ENCODE measurements at regions not wholly inside any gene's neighbourhood (a gene's known extent, or its start where the extent isn't known, plus 50 kb on each side); places are given as distances from the start of the nearest gene placed in this dataset.

- H3K9me3 ChIP-seq = peaks cover 4 to 10% of the 10 kb centered on the region in 2 donors
- no peak for DNase-seq (ENCODE audit: low spot score in 2 of 2)
- no peak overlapping the region for H3K4me3 ChIP-seq
- H3K36me3 ChIP-seq = no peaks in the 10 kb centered on the region
- H3K27me3 ChIP-seq = no peaks in the 10 kb centered on the region
- TF ChIP-seq POLR2AphosphoS5 (IDR thresholded peaks at IDR 0.05) (no peak), POLR2A (IDR thresholded peaks at IDR 0.05) (no peak), CTCF (IDR thresholded peaks at IDR 0.05) (no peak)
- H3K27ac ChIP-seq = no peak overlapping the region
- no peaks in the 10 kb centered on the region for H3K4me1 ChIP-seq
- intact Hi-C loops (cut with DNase I; ENCODE audit: low total_unique reads) = no loop called here
These were observed 202.1 kb downstream of the TMEM26 start for GRCh38 chr10:61251089-61251488.

- DNase-seq (ENCODE audit: low spot score in 2 of 2) = no peak
- peaks cover 4 to 7% of the 10 kb centered on the region in 2 donors for H3K9me3 ChIP-seq
- no peaks in the 10 kb centered on the region for H3K27me3 ChIP-seq
- TF ChIP-seq POLR2AphosphoS5 (IDR thresholded peaks at IDR 0.05) = no peak
- no peak for TF ChIP-seq CTCF (IDR thresholded peaks at IDR 0.05)
- TF ChIP-seq POLR2A (IDR thresholded peaks at IDR 0.05) = no peak
- H3K4me1 ChIP-seq = no peaks in the 10 kb centered on the region
- no peak overlapping the region for H3K27ac ChIP-seq
- H3K36me3 ChIP-seq = no peaks in the 10 kb centered on the region
- no peak overlapping the region for H3K4me3 ChIP-seq
- intact Hi-C loops (cut with DNase I; ENCODE audit: low total_unique reads) = no loop called here
These were observed 203.1 kb downstream of the TMEM26 start for GRCh38 chr10:61250131-61250530.

GRCh38 chr10:61248013-61248412 is 205.2 kb downstream of the TMEM26 start:
- no peaks in the 10 kb centered on the region for H3K36me3 ChIP-seq
- intact Hi-C loops (cut with DNase I; ENCODE audit: low total_unique reads) = no loop called here
- no peaks in the 10 kb centered on the region for H3K9me3 ChIP-seq
- no peak overlapping the region for H3K27ac ChIP-seq
- no peaks in the 10 kb centered on the region for H3K4me1 ChIP-seq
- DNase-seq (ENCODE audit: low spot score in 2 of 2) = no peak
- no peak overlapping the region for H3K4me3 ChIP-seq
- TF ChIP-seq POLR2A (IDR thresholded peaks at IDR 0.05) (no peak), CTCF (IDR thresholded peaks at IDR 0.05) (no peak), POLR2AphosphoS5 (IDR thresholded peaks at IDR 0.05) (no peak)
- no peaks in the 10 kb centered on the region for H3K27me3 ChIP-seq

- DNase-seq (ENCODE audit: low spot score in 2 of 2) = no peak
- intact Hi-C loops (cut with DNase I; ENCODE audit: low total_unique reads) = no loop called here
- Histone ChIP-seq H3K9me3 (no peaks in the 10 kb centered on the region), H3K4me1 (no peaks in the 10 kb centered on the region), H3K4me3 (no peak overlapping the region), H3K27ac (no peak overlapping the region), H3K27me3 (no peaks in the 10 kb centered on the region), H3K36me3 (no peaks in the 10 kb centered on the region)
- TF ChIP-seq CTCF (IDR thresholded peaks at IDR 0.05) = no peak
- TF ChIP-seq POLR2AphosphoS5 (IDR thresholded peaks at IDR 0.05) = no peak
- no peak for TF ChIP-seq POLR2A (IDR thresholded peaks at IDR 0.05)
These were observed 208.9 kb downstream of the TMEM26 start for GRCh38 chr10:61244261-61244775.

- intact Hi-C loops (cut with DNase I; ENCODE audit: low total_unique reads) = no loop called here
- no peak for DNase-seq (ENCODE audit: low spot score in 2 of 2)
- Histone ChIP-seq H3K36me3 (no peaks in the 10 kb centered on the region), H3K27me3 (no peaks in the 10 kb centered on the region), H3K9me3 (peaks cover 0 to 9% of the 10 kb centered on the region in 2 donors), H3K27ac (no peak overlapping the region), H3K4me3 (no peak overlapping the region), H3K4me1 (no peaks in the 10 kb centered on the region)
- TF ChIP-seq POLR2A (IDR thresholded peaks at IDR 0.05) (no peak), POLR2AphosphoS5 (IDR thresholded peaks at IDR 0.05) (no peak), CTCF (IDR thresholded peaks at IDR 0.05) (no peak)
These were observed 220.4 kb downstream of the TMEM26 start for GRCh38 chr10:61232780-61233179.

Measured in breast epithelium (tissue), 4 donors.